Suprapubic skin (tissue), 4 donors: ENCODE measurements at regions not wholly inside any gene's neighbourhood (a gene's known extent, or its start where the extent isn't known, plus 50 kb on each side); places are given as distances from the start of the nearest gene placed in this dataset.

ENCODE experiments used
- CTCF ChIP-seq, 2 donors: fragments of 200-600 bp in 1 of 2; fragments of 450-650 bp in 1 of 2; sonication (generic) in 1 of 2; IDR thresholded peaks; one replicate each; pipeline ENCODE4 v1.5.1; 2016 to 2019; ENCODE audit warnings: antibody characterized with exemption in 2 of 2, mild to moderate bottlenecking in 1 of 2, moderate library complexity in 1 of 2
- POLR2A ChIP-seq, 2 donors: fragments of 450-650 bp; IDR thresholded peaks; one replicate each; pipeline ENCODE4 v1.6.1; 2017; ENCODE audit warnings: antibody characterized with exemption in 2 of 2, mild to moderate bottlenecking in 2 of 2, moderate library complexity in 2 of 2
- POLR2AphosphoS5 ChIP-seq, 3 donors: sonication (generic); formaldehyde crosslinking; IDR thresholded peaks; one replicate each; pipeline ENCODE4 v1.6.1; 2017; ENCODE audit warnings: antibody characterized with exemption in 3 of 3

GRCh38 chr3:117611211-117611610 is 901.6 kb downstream of the TUSC7 start:
- TF ChIP-seq CTCF (IDR thresholded peaks at IDR 0.05) (no peak), POLR2A (IDR thresholded peaks at IDR 0.05) (no peak), POLR2AphosphoS5 (IDR thresholded peaks at IDR 0.05) (no peak)
